Skeletal muscle cell (primary cell): ENCODE measurements at regions not wholly inside any gene's neighbourhood (a gene's known extent, or its start where the extent isn't known, plus 50 kb on each side); places are given as distances from the start of the nearest gene placed in this dataset.

ENCODE experiments used
- DNase-seq: peaks from one replicate; pipeline ENCODE4 v3.0.0-alpha.2; 2010; ENCODE audit warnings: low read depth
- H3K4me3 ChIP-seq: 2 replicates; pipeline ENCODE4 v1.5.1; 2011; ENCODE audit warnings: low read depth, mild to moderate bottlenecking, control low read depth, low read length, moderate library complexity

DNA sequence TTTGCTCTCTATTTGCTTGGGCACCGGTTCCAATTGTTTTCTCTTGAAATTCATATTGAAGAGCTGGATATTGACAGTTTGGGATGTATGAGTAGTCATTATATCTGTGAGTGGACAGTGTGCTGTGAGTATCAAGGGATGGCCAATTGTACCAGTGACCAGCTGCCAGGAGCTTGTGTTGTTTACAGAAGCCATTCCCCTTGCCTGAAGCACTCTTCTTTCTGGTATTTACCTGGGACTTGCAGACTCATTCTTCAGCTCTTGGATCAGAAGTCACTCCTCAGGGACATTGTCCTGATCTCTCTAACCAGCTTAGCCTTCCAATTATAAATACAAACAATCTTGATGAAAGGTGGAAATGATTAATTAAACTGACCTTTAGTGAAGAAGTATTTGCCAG lies 438.3 kb upstream of the LRATD1 start:
- H3K4me3 ChIP-seq, result no peak overlapping the region
- DNase-seq, result no peak

- no peak for DNase-seq
- H3K4me3 ChIP-seq, result no peak overlapping the region
Measured at GRCh38 chr2:14197293-14197692, 435.2 kb upstream of the LRATD1 start.

DNA sequence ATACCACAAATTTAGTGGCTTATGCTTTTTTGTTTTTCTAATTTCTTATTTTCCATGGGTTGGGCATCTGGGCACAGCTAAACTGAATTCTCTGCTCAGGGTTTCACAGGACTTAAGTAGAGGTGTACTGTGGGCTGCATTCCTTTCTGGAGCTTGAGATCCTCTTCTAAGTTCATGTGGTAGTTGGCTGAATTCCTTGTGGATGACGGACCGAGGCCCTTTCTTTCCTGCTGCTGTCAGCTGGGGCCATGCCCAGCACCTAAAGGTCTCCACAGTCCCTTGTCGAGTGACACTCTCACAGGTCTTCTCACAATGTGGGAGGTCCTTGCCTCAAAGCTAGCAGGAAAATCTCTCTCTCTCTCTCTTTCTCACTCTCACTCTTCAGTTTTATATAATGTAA lies 433.5 kb upstream of the LRATD1 start:
- DNase-seq, result no peak
- no peak overlapping the region for H3K4me3 ChIP-seq

DNA sequence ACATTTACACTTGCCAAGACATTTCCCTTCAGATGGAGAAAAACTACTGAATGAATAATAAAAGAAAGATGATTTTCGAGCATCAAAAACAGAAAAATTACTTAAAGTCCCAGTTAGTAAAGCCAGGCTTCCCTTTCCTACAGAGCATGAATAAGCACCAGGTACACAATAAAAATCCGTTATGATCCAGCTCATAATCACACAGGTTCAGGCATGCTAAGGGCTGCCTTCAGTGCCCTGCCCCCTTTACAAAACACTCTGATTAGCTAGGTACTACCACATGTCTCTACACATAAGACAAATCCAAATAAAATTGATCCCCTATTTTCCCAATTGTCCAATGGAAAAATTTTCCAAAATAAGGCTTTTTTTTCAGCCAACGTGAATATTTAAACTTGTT lies 413.2 kb upstream of the LRATD1 start:
- H3K4me3 ChIP-seq, result no peak overlapping the region
- DNase-seq, result no peak

GRCh38 chr2:14220101-14220500 lies 412.4 kb upstream of the LRATD1 start:
- no peak for DNase-seq
- H3K4me3 ChIP-seq, result no peak overlapping the region

DNA sequence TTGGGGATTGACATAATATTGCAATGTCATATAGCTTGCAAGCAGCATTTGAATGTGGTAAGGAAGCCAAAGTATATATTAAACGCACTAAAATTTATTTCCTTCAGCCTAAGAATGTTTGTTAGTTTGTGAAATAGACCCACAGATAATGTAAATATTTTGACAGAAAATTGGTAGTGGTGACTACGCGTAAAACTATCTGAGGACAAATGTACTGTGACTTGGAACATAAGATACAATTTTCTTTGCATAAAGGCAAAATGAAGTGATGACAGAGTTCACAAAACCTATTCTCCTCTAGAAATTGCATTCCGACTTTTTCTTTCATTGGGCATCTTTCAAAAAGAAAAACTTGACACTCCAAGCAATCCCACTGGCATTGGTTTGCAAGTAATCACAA lies 411.1 kb upstream of the LRATD1 start:
- DNase-seq, result no peak

DNA sequence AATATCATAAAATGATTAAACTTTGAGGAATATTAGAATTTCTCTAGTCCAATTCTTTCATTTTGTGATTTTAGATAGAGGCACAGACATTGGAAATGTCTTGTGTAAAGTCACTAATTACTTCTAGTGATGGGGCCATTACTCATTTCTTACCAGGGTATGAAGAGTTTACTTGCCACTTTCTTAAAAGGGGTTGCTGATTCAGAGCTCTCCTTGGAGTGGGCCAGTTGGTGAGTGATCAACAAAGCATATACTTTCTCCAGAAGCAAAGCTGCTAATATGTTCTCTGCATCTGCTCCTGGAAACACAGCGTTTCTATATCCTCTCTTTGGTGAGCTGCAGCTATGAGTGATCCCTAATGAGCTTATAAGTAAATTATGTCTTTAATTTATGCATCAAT lies 408.9 kb upstream of the LRATD1 start:
- H3K4me3 ChIP-seq, result no peak overlapping the region
- DNase-seq, result no peak

More for the DNA sequence above, 411.1 kb upstream of the LRATD1 start:
- no peak overlapping the region for H3K4me3 ChIP-seq

DNA sequence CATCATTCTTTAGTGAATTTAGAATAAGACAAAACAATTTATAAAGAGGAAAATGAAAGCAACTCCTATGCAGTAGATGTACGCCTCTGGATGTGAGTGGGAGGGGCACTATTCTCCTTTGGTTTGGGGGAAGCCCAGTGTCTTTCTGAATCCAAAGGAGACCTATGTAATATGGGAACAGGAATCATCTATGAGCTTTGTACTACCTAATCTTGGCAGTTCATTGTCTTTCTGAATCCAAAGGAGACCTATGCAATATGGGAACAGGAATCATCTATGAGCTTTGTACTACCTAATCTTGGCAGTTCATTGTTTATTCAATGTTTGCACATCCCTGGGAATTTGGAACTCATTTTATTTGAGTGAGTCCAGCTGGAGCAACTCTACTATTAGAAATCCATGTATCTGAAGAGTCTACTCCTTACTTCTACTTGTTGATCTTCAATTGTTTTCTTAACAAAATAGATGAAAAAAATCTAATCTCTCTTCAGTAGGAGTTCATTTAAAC lies 401.1 kb upstream of the LRATD1 start:
- DNase-seq, result no peak
- H3K4me3 ChIP-seq, result no peak overlapping the region

GRCh38 chr2:14232217-14232616 lies 400.3 kb upstream of the LRATD1 start:
- DNase-seq, result no peak
- H3K4me3 ChIP-seq, result no peak overlapping the region

- no peak for DNase-seq
- no peak overlapping the region for H3K4me3 ChIP-seq
Measured at GRCh38 chr2:14234911-14235310, 397.6 kb upstream of the LRATD1 start.

DNA sequence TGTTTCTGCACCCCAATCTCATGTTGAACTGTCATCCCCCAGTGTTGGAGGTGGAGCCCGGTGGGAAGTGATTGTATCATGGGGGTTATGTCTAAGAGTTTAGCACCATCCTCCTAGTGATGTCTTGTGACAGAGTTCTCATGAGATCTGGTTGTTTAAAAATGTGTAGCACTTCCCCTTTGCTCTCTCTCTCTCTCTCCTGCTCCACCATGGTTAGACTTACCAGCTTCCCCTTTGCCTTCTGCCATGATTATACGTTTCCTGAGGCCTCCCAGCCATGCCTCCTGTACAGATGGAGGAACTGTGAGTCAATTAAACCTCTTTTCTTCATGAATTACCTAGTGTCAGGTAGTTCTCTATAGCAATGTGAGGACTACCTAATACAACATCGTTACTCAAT lies 396.9 kb upstream of the LRATD1 start:
- H3K4me3 ChIP-seq, result no peak overlapping the region
- DNase-seq, result no peak

- no peak for DNase-seq
- no peak overlapping the region for H3K4me3 ChIP-seq
Measured at GRCh38 chr2:14237902-14238301, 394.6 kb upstream of the LRATD1 start.

DNA sequence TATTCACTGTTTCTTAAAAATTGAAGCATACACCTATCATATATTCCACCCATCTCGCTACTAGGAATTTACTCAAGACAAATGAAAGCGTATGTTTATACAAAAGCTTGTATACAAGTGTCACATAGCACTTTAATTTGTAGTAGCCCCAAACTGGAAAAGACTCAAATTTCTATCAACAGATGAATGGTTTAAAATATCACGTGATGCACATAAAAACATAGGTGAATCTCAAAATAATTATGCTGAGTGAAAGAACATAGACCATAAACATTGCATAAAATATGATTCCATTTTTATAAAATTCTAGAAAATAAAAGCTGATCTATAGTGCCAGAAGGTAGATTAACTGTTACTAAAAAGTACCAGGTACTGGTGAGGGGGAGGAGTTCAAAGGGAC lies 392.9 kb upstream of the LRATD1 start:
- no peak overlapping the region for H3K4me3 ChIP-seq
- no peak for DNase-seq

- H3K4me3 ChIP-seq, result no peak overlapping the region
Measured at GRCh38 chr2:14240868-14241267, 391.6 kb upstream of the LRATD1 start.

GRCh38 chr2:14245901-14246300 lies 386.6 kb upstream of the LRATD1 start:
- DNase-seq, result no peak
- no peak overlapping the region for H3K4me3 ChIP-seq

More at GRCh38 chr2:14240868-14241267, 391.6 kb upstream of the LRATD1 start:
- no peak for DNase-seq

DNA sequence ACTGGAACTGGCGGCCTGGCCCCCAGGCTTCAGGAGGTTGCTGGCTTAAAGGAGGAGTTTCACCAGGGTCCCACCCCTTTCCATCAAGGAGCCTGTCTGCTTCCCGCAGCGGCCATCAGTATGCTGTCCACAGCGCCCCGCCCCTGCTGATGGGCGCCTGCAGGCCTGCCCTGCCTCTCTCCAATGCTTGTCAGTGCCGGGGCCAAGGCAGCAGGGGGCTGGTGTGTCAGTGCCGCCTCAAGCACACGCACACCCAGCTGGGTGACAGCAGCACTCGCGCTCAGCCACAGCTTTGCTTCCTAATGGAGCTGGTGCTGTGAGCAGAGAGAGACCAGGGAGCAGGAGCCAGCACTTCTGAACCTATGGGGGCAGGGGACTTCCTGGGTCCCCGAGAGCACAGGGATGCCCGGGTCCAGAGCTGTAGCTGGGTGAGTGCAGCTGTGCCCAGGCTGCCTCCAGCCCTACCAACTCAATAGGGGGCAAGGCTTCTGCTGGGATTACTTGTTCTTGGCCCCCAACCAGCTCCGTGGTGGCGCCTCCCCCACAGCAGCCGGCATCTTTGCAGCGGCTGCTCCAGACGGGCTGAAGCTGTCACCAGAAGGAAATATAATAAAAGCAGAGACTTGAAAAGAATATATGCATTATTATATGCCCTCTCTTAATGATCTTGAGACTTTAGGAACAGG lies 377.2 kb upstream of the LRATD1 start:
- no peak for DNase-seq
- no peak overlapping the region for H3K4me3 ChIP-seq

DNA sequence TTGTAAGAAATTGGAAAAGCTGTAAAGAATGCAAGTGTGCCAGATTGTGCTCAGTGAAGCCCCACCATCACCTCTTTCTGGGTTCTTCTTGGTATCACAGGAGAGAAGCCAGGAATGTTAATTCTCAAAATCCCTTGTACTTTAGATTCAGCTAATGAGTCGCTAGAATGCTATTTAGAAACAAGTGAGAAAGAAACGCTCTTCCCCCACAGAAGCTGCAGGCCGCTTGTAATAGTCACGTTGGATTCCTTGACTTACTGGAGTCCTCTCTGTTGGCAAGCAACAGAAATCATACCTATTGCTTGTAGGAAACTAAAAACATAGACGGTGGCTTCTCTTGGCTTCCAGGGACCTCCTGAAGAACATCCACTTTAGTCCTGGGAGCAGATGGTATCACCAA lies 375.6 kb upstream of the LRATD1 start:
- H3K4me3 ChIP-seq, result no peak overlapping the region
- peak; percentile 29 for DNase-seq

DNA sequence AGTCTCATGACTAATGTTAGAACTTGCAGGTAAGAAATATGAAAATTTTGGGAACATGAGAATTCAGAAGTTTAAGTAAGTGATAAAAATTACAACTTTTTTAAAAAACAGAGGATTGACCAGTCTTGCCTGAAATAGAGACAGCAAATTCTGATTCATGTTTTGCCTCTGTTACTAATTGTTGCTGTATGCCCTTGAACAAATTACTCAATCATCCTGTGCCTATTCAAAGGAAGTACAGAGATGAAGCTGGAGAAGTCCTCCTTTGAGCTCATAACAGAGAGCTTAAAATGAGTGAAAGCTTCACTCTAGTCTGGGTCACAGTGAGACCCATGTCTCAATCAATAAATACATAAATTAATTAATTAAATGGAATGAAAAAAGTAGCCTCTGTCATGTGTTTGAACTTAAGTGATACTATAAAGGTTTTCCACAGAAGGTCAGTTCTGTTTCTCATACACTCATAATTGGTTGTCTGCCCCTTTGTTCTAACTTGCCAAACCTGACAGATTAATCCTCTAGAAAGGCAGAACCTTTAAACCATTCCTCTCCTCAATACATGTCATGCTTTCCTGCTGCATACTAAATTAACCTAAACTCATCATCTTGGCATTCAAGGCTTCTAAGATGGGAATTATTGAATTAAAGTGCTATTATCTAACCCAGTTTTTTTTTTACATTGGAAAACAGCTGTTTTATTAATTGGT lies 374.6 kb upstream of the LRATD1 start:
- H3K4me3 ChIP-seq, result no peak overlapping the region
- no peak for DNase-seq

GRCh38 chr2:14261771-14262170 lies 370.7 kb upstream of the LRATD1 start:
- DNase-seq, result no peak
- no peak overlapping the region for H3K4me3 ChIP-seq

GRCh38 chr2:14263053-14263452 lies 369.5 kb upstream of the LRATD1 start:
- DNase-seq, result no peak
- H3K4me3 ChIP-seq, result no peak overlapping the region

DNA sequence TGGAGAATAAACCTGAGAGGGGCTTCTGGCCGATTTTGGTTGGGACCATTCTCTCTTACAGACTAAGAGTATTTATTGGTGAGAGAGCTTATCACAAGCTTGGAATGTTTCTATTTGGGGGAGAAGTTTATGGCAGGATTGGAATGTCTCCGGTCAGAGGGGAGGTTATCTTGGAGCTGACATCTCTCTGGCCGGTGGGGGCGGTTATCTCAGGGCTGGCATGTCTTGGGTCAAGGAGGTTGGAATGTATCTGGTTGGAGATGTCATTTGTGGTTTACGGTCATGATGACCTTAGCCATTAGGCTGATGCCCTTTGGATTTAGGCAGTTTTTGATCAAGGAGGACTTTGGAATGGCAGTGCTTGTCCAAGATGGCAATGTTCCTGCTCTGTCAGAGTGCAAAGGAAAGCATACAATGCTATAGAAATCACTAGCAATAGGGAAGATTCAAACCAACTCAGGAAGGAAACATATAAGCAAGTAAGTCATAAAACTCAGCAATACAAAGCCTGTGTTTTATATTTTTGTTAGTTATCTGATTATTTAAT lies 362.4 kb upstream of the LRATD1 start:
- H3K4me3 ChIP-seq, result no peak overlapping the region
- DNase-seq, result no peak
